ENCODE measurements at regions not wholly inside any gene's neighbourhood (a gene's known extent, or its start where the extent isn't known, plus 50 kb on each side); places are given as distances from the start of the nearest gene placed in this dataset.

DNA sequence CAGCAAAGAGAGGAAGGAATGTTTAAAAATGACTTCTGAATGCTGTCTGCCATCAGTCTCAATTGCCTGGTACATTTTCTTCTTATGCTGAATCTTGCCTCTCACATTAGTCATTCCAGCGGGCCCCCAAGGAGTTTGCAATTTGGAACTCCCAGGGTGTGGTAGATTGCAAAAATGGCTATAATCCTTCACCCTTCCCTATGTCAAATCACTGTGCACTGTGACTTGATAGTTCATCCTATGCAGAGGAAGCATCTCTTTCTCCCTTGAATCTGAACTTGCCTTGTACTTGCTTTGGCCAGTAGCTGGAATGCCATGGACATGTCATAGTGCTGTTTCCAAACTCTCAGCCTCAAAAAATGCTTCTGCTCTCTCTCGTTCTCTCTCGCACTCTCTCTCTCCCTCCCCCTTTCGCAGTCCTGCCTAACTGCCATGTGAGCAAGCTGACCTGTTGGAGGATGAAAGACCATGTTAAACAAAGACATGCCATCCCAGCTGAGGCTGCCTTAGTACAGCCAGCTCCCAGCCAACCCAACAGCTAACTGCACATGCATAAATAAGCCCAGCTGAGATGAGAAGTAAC lies 284.0 kb upstream of the TLE4 start:
- Histone ChIP-seq H3K4me1 (ENCODE audit: insufficient read depth) (no peaks in the 10 kb centered on the region), H3K27me3 (no peaks in the 10 kb centered on the region), H3K4me3 (no peak overlapping the region), H3K36me3 (no peaks in the 10 kb centered on the region), H3K27ac (no peak overlapping the region), H3K9me3 (no peaks in the 10 kb centered on the region)
- DNase-seq: no peak
- TF ChIP-seq POLR2A (IDR thresholded peaks at IDR 0.05): no peak
- TF ChIP-seq EP300 (IDR thresholded peaks at IDR 0.05): no peak
- intact Hi-C loops (cut with DNase I): no loop called here
- WGBS, 3 donors: 79 to 84% (median 80%) methylated on average over 4 of the region's 4 CpGs

DNA sequence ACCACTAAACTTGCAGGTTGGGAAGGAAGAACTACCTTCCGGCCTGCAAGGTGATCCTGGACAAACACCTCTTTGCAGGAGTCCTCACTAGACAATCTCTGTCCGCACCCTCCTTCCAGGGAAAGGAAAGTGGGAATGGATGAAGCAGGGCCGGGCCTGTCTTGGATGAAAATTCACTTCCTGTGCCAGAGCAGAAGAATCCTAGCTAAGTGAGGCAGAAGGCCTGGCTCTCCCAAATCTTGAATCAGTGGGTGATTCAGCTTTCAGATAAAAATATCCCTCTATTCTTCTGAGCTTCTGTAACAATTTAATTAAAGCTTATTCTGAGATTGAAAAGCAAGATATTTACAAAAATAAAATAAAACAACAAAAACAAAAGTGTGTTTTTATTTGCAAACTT lies 281.9 kb upstream of the TLE4 start:
- 85 to 89% (median 88%) methylated on average over 3 of the region's 3 CpGs for WGBS, 3 donors
- Histone ChIP-seq H3K27ac (no peak overlapping the region), H3K36me3 (no peaks in the 10 kb centered on the region), H3K9me3 (no peaks in the 10 kb centered on the region), H3K4me3 (no peak overlapping the region), H3K4me1 (ENCODE audit: insufficient read depth) (no peaks in the 10 kb centered on the region), H3K27me3 (no peaks in the 10 kb centered on the region)
- intact Hi-C loops (cut with DNase I): no loop called here
- TF ChIP-seq POLR2A (IDR thresholded peaks at IDR 0.05) (no peak), EP300 (IDR thresholded peaks at IDR 0.05) (no peak), CTCF (IDR thresholded peaks at IDR 0.05) (no peak)
- DNase-seq: no peak

DNA sequence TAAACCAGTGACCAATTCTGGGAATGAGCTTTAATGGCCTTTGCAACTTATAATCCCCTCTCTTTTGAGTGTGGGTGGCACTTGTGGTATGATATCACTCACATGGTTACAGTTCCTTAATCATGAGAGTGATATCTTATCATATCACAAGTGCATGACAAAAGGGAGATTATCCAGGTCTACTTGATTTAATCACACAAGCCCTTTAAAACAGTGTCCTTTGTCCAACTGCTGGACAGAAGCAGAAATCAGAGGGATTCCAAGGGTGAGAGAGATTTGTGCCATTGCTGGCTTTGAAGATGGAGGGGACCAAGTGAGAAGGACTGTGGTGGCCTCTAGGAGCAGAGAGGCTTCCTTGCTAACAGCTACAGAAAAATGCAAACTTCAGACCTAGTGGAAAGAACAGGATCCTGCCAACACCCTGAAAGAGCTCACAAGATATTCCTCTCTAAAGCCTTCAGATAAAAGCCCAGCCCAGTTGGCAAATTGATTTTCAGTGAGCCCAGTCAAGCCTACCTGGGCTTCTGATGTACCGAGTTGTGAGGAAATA lies 279.0 kb upstream of the TLE4 start:
- no peaks in the 10 kb centered on the region for H3K4me1 ChIP-seq (ENCODE audit: insufficient read depth)
- no peaks in the 10 kb centered on the region for H3K36me3 ChIP-seq
- intact Hi-C loops (cut with DNase I): no loop called here
- TF ChIP-seq EP300 (IDR thresholded peaks at IDR 0.05): no peak
- no peak for TF ChIP-seq POLR2A (IDR thresholded peaks at IDR 0.05)
- no peak for TF ChIP-seq CTCF (IDR thresholded peaks at IDR 0.05)
- no peaks in the 10 kb centered on the region for H3K9me3 ChIP-seq
- WGBS, 3 donors: 0 to 94% (median 90%) methylated on average over 1 of the region's 1 CpG
- no peak overlapping the region for H3K4me3 ChIP-seq
- DNase-seq: no peak
- no peak overlapping the region for H3K27ac ChIP-seq
- no peaks in the 10 kb centered on the region for H3K27me3 ChIP-seq

DNA sequence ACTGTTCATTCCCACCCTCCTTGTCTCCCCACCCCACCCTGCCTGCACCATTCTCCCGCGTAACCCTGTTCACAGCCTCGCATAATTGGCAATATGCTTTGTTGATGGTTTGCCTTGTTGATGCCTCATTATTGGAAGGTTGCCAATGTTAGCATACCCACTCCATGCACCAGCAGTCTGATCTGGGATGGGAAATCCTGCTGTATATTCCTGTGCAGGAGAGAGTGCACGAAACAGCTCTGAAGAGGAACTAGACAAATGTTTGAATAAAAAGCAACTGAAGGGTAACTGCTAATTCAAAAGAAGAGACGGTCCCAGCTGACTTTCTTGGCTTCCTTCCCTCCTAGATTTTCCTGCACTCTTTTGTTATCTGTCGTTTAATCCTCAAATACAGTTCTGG lies 271.7 kb upstream of the TLE4 start:
- WGBS, 3 donors: 56 to 61% (median 58%) methylated on average over 6 of the region's 6 CpGs
- Histone ChIP-seq H3K4me1 (ENCODE audit: insufficient read depth) (no peaks in the 10 kb centered on the region), H3K4me3 (no peak overlapping the region), H3K9me3 (no peaks in the 10 kb centered on the region), H3K27ac (no peak overlapping the region), H3K36me3 (no peaks in the 10 kb centered on the region), H3K27me3 (no peaks in the 10 kb centered on the region)
- TF ChIP-seq POLR2A (IDR thresholded peaks at IDR 0.05) (no peak), EP300 (IDR thresholded peaks at IDR 0.05) (no peak), CTCF (IDR thresholded peaks at IDR 0.05) (no peak)
- DNase-seq: no peak
- intact Hi-C loops (cut with DNase I): no loop called here

GRCh38 chr9:79301085-79301484 lies 270.7 kb upstream of the TLE4 start:
- Histone ChIP-seq H3K4me3 (no peak overlapping the region), H3K27me3 (no peaks in the 10 kb centered on the region), H3K4me1 (ENCODE audit: insufficient read depth) (no peaks in the 10 kb centered on the region), H3K9me3 (no peaks in the 10 kb centered on the region), H3K36me3 (no peaks in the 10 kb centered on the region), H3K27ac (no peak overlapping the region)
- 37 to 47% (median 39%) methylated on average over 2 of the region's 2 CpGs for WGBS, 3 donors
- TF ChIP-seq EP300 (IDR thresholded peaks at IDR 0.05) (no peak), CTCF (IDR thresholded peaks at IDR 0.05) (no peak), POLR2A (IDR thresholded peaks at IDR 0.05) (no peak)
- intact Hi-C loops (cut with DNase I): no loop called here
- DNase-seq: no peak

Data from ovary (tissue), 7 donors.